ENCODE measurements at regions not wholly inside any gene's neighbourhood (a gene's known extent, or its start where the extent isn't known, plus 50 kb on each side); places are given as distances from the start of the nearest gene placed in this dataset.
"Not testable (repeated sequence)": the region's sequence is repeated elsewhere in the genome, so short reads cannot be mapped to it uniquely, and the experiment has no call there.

- Histone ChIP-seq H3K27me3 (replicated peaks in 1 of 2; ENCODE audit: control insufficient read depth in 2 of 2, insufficient read depth in 2 of 2, low read length in 1 of 2) (no peaks in the 10 kb centered on the region), H3K4me3 (no peak overlapping the region), H3K27ac (ENCODE audit: control insufficient read depth, insufficient read depth) (no peak overlapping the region), H3K4me1 (ENCODE audit: control insufficient read depth, insufficient read depth, low read length) (no peaks in the 10 kb centered on the region), H2AFZ (ENCODE audit: control insufficient read depth, low read depth, low read length) (no peak overlapping the region), H3K9me3 (replicated peaks; ENCODE audit: control insufficient read depth, insufficient read depth, low read length) (peaks cover 2% of the 10 kb centered on the region; the same call in 1 of the 3 replicates), H3K9ac (ENCODE audit: control insufficient read depth, insufficient read depth, low read length) (no peak overlapping the region), H4K20me1 (ENCODE audit: control insufficient read depth, insufficient read depth) (no peaks in the 10 kb centered on the region), H3K4me2 (ENCODE audit: control insufficient read depth, insufficient read depth) (no peak overlapping the region), H3K36me3 (ENCODE audit: control insufficient read depth in 2 of 2, insufficient read depth in 2 of 2, low read length in 1 of 2) (no peaks in the 10 kb centered on the region), H3K79me2 (ENCODE audit: control insufficient read depth, insufficient read depth, low read length) (no peaks in the 10 kb centered on the region)
- ChIA-PET CTCF (no interaction called here), RAD21 (ENCODE audit: unreplicated experiment) (no interaction called here), POLR2A (no interaction called here), SMC1A (ENCODE audit: uncharacterized antibody, unreplicated experiment) (no interaction called here)
- no peak for ATAC-seq
- FAIRE-seq: no peak
- no peak for TF ChIP-seq GATAD2B (conservative IDR thresholded peaks at IDR 0.05; ENCODE audit: low read depth)
- TF ChIP-seq MLLT1 (IDR thresholded peaks at IDR 0.05): no peak
- TF ChIP-seq RELB (IDR thresholded peaks at IDR 0.05; ENCODE audit: low read depth): no peak
- no peak for TF ChIP-seq BCL11A (IDR thresholded peaks at IDR 0.05; ENCODE audit: low read depth, low read length)
- no peak for TF ChIP-seq TAF1 (IDR thresholded peaks at IDR 0.05; ENCODE audit: borderline replicate concordance, low read depth, low read length)
- TF ChIP-seq ZNF687 (IDR thresholded peaks at IDR 0.05): no peak
- TF ChIP-seq IRF3 (IDR thresholded peaks at IDR 0.05): no peak
- TF ChIP-seq FOS (IDR thresholded peaks at IDR 0.05; ENCODE audit: borderline replicate concordance, extremely low read depth, insufficient read length): no peak
- no peak for TF ChIP-seq CREM (IDR thresholded peaks at IDR 0.05; ENCODE audit: low read depth)
- DNase-seq (ENCODE audit: low read depth, low spot score): no peak
- WGBS (ENCODE audit: insufficient coverage, insufficient replicate concordance, low lambda C conversion rate, missing lambda C conversion rate): 16% methylated on average over 7 of the region's 7 CpGs
- intact Hi-C loops (cut with micrococcal nuclease; ENCODE audit: unreplicated experiment) (no loop called here), in situ Hi-C loops (cut with MboI) (no loop called here)
- BruUV-seq (replicated peaks): no TSS peak
These were observed 230.9 kb upstream of the MSX2 start for GRCh38 chr5:174493530-174493929.

- H4K20me1 ChIP-seq (ENCODE audit: control insufficient read depth, insufficient read depth); H3K27me3 ChIP-seq (replicated peaks in 1 of 2; ENCODE audit: control insufficient read depth in 2 of 2, insufficient read depth in 2 of 2, low read length in 1 of 2); POLR2A ChIA-PET; H3K79me2 ChIP-seq (ENCODE audit: control insufficient read depth, insufficient read depth, low read length); H3K9me3 ChIP-seq (replicated peaks; ENCODE audit: control insufficient read depth, insufficient read depth, low read length); DNase-seq (ENCODE audit: low read depth, low spot score); H3K9ac ChIP-seq (ENCODE audit: control insufficient read depth, insufficient read depth, low read length); CTCF ChIA-PET; H3K27ac ChIP-seq (ENCODE audit: control insufficient read depth, insufficient read depth); ATAC-seq; H3K4me1 ChIP-seq (ENCODE audit: control insufficient read depth, insufficient read depth, low read length); H3K4me2 ChIP-seq (ENCODE audit: control insufficient read depth, insufficient read depth); BruUV-seq (replicated peaks); SMC1A ChIA-PET (ENCODE audit: uncharacterized antibody, unreplicated experiment); intact Hi-C loops (cut with micrococcal nuclease; ENCODE audit: unreplicated experiment); H3K4me3 ChIP-seq; H2AFZ ChIP-seq (ENCODE audit: control insufficient read depth, low read depth, low read length); in situ Hi-C loops (cut with MboI); H3K36me3 ChIP-seq (ENCODE audit: control insufficient read depth in 2 of 2, insufficient read depth in 2 of 2, low read length in 1 of 2); FAIRE-seq; RAD21 ChIA-PET (ENCODE audit: unreplicated experiment): not testable (repeated sequence)
- 0% methylated on average over 3 of the region's 3 CpGs for WGBS (ENCODE audit: insufficient coverage, insufficient replicate concordance, low lambda C conversion rate, missing lambda C conversion rate)
These were observed 226.4 kb upstream of the MSX2 start for GRCh38 chr5:174497939-174498338.

All from GM12878 (cell line).